ENCODE measurements at regions not wholly inside any gene's neighbourhood (a gene's known extent, or its start where the extent isn't known, plus 50 kb on each side); places are given as distances from the start of the nearest gene placed in this dataset.

GRCh38 chr2:52852006-52852405 is 915.6 kb upstream of the CHAC2 start:
- no peak for DNase-seq (ENCODE audit: low spot score)

- no peak for DNase-seq (ENCODE audit: low spot score)
These were observed 922.7 kb upstream of the CHAC2 start for GRCh38 chr2:52844701-52845423.

DNA sequence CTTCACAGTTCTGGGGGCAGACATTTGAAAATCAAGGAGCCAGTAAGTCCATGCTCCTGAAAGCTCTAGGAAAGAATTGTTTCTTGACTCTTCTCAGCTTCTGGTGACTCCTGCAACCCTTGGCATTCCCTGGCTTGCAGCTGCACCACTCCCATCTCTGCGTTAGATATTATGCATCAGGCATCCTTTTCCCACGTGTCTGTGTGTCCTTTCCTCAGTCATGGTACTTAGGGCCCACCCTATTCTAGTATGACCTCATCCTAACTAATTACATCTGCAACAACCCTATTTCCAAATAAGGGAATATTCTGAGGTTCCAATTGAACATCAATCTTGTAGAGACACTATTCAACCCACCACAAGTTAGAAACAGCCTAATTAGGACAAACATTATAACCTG is 931.7 kb upstream of the CHAC2 start:
- DNase-seq (ENCODE audit: low spot score): no peak

DNA sequence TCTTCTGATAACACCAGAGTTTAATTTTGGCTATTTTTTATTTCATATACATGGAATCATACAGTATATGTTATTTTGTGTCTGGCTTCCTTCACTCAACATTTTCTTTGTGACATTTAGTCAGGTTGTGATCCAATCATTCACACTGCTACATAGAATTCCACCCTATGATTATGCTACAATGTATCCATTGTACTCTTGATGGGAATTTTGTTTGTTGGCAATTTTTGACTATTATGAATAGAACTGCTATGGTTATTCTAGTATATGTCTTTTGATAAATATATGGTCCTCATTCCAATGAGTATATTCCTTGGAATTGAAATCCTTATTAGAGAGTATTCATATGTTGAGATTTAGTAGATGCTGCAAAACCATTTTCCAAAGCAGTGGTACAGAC is 936.4 kb upstream of the CHAC2 start:
- DNase-seq (ENCODE audit: low spot score): no peak

GRCh38 chr2:52828112-52828511 is 939.5 kb upstream of the CHAC2 start:
- no peak for DNase-seq (ENCODE audit: low spot score)

DNA sequence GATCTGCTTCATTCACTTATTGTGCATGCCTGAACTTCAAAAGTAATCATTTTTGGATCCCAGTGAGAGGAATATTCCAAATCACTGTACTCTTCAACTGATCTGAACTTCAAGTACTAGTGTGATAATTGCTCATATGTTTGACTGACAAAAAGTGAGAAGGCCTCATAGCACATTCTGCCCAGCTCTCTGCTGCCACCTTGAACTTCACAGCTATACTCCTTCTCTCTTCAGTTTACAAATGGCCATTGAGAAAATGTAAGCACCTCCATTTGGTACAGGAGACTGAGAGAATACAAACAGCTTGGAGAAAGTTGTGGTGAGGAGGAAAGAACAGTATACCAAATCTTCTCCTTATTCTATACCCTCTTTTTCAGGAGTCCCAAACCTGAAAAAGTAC is 946.0 kb upstream of the CHAC2 start:
- DNase-seq (ENCODE audit: low spot score): no peak

DNA sequence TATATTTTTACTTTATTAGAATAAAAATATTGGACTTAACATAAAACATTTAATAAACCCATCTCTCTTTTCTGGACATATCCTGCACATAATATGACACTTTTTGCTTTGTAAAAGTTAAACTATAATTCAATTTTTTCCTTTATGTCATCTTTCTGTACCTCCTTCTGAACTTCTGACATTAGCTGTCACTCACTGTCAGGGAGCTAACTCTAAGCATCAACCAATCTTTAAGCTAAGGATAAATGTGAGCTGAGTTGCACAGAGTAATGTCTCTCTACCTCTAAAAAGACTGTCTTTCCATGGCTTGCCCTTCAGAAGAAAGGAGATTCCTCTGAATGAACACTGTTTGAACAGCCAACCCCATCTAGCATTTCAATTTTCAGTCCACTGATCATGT is 948.6 kb upstream of the CHAC2 start:
- no peak for DNase-seq (ENCODE audit: low spot score)

GRCh38 chr2:52810460-52810859 is 957.1 kb upstream of the CHAC2 start:
- peak; percentile 23 for DNase-seq (ENCODE audit: low spot score)

DNA sequence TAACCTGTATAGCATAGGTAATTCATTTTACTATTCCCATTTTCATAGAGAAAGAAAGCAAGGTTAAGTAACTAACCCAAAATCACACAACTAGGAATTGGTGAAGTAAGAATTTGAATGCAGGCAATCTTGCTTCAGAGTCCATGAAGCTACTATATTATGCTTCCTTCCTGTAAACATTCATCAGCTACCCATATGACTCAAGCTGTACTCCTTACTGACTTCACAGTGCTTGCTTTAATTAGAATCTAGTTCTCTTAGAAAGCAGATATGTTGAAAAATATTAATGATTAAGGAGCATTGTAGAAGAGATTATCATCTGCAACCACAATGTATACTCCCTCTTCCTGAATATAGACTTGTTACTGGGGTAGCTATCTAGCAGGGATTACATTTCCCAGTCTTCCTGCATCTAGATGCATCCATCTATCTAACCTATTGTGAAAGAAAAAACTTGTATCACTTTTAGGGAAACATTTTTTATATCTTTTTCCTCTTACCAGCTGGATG is 961.6 kb upstream of the CHAC2 start:
- no peak for DNase-seq (ENCODE audit: low spot score)

GRCh38 chr2:52794581-52794980 is 973.0 kb upstream of the CHAC2 start:
- DNase-seq (ENCODE audit: low spot score): no peak

- DNase-seq (ENCODE audit: low spot score): no peak
These were observed 988.2 kb upstream of the CHAC2 start for GRCh38 chr2:52779446-52779845.

GRCh38 chr2:52776571-52776970 is 991.0 kb upstream of the CHAC2 start:
- DNase-seq (ENCODE audit: low spot score): no peak

DNA sequence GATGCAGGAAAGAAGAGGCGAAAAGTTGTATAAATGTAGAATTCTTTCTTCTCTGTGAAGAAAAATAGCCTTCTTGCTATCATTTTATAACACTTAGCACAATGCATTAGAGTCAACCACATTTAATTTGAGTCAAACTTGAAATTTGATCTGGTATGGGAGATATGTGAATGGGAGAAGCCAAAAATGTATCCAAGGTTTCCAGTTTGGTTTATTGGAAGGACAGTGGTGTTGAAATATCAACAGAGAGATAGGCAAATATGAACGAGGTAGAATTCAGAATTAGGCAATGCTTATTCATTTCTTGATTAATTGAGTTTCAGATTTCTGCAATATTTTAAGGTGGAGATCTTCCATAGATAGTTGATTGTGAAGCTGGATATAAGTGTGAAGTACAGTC is 991.9 kb upstream of the CHAC2 start:
- no peak for DNase-seq (ENCODE audit: low spot score)

GRCh38 chr2:52765735-52766134 is 1001.9 kb upstream of the CHAC2 start:
- no peak for DNase-seq (ENCODE audit: low spot score)

GRCh38 chr2:52749764-52750163 is 1017.8 kb upstream of the CHAC2 start:
- DNase-seq (ENCODE audit: low spot score): no peak

- no peak for DNase-seq (ENCODE audit: low spot score)
These were observed 1022.5 kb upstream of the CHAC2 start for GRCh38 chr2:52745144-52745543.

GRCh38 chr2:52732849-52733395 is 1034.7 kb upstream of the CHAC2 start:
- peak; percentile 6 for DNase-seq (ENCODE audit: low spot score)

- no peak for DNase-seq (ENCODE audit: low spot score)
These were observed 1043.0 kb upstream of the CHAC2 start for GRCh38 chr2:52724585-52724984.

DNA sequence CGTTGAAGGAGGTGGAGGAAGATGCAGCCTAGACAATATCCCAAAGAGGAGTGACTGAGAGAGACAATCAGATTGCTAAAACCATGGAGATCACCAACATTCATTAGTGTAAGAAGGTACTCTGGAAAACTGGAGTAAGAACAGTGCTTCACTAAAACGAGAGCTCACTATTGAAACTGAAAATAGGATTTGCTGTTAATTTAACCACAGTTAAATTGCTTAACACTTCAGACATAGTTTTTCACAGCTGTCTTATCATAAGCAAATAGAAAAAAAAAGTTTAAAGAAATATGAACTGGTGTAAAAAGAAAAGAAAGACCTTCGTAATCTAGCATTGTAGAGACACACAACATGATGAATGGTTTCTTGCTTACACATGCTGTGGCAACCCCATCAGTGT is 1049.8 kb upstream of the CHAC2 start:
- no peak for DNase-seq (ENCODE audit: low spot score)

DNA sequence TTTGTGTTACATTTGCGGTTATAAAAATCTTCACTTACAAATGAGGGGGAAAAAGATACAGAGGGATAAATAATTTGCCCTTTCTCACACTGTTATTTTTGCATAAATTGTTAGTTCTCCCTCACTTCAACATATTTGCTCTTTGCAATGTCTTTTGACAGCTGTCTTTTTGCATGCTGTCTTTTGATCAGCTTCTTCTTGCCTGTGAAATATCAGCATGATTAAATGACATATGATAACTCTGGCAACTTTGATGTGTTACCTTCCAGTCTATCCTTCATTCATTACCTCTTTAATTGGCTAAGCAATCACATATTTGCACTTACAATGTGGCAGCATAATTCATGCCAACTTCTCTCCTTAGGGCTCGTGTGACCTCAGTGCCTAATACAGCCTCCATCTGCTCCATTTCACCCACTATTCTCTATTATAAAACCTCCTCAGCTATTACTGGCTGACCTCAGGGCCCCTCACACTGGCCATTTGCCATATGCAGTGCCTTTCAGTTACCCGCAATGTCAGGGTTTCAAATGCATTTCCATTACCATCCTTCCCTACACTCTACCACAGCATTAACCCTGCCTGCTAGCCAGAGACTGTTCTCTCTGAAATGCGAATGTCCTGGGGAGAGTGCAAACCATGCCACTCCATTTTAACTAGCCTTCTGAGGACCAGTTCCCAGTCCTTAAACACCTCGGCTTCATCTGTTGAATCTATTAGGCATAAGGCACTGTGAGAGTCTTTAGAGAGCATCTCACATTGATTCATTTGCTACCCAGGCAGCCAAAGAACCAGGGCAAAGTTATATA is 1056.6 kb upstream of the CHAC2 start:
- no peak for DNase-seq (ENCODE audit: low spot score)

DNA sequence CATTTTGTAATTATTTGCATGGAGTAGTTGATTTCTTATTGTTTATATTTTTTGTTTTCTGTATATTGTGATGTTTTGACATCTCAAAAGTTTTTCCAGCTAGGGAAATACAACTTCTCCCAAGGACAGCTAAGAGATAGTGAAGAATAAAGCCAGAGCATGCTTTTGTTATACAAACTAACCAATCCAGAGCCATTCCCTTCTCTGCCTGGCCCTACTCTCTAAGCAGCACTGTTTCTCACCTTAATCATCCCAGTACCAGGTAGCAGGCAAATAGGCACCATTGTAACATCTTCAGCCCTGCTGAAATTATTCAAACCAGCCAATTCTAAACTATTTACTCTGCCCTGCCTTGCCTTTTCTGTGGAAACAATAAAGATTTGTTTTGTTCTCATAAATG is 1063.4 kb upstream of the CHAC2 start:
- peak; percentile 20 for DNase-seq (ENCODE audit: low spot score)

DNA sequence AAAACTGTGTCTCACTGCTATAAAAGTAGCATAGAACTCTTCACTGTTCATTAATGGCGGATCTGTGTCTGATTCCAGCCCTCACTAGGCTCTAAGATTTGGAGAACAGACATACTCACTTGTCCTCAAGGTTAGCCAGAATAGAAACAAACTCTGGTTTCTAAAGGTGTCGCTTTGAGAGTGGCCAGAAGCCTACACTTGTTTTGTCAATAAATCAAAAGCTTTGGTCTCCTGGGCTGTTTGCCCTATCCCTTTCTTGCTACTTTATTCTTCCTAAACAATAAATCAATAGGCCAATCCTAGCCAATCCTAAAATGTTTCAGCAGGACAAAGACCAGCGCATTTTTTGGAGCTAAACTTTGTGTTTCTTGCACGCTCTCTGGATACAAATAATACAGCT is 1064.6 kb upstream of the CHAC2 start:
- no peak for DNase-seq (ENCODE audit: low spot score)

- no peak for DNase-seq (ENCODE audit: low spot score)
These were observed 1069.2 kb upstream of the CHAC2 start for GRCh38 chr2:52698408-52698807.
